ENCODE measurements at regions not wholly inside any gene's neighbourhood (a gene's known extent, or its start where the extent isn't known, plus 50 kb on each side); places are given as distances from the start of the nearest gene placed in this dataset.

- H3K27ac ChIP-seq (ENCODE audit: insufficient read depth in 1 of 2, low read depth in 1 of 2, low read length in 2 of 2, poor library complexity in 1 of 2, severe bottlenecking in 2 of 2) = no peak overlapping the region
- H3K27me3 ChIP-seq (replicated peaks in 2 of 5; ENCODE audit: control insufficient read depth in 4 of 5, insufficient read depth in 5 of 5, low read length in 4 of 5) = no peaks in the 10 kb centered on the region
- ChIA-PET POLR2A (no interaction called here), CTCF (interaction anchor here (0.5 to 0.8 kb wide), 2 partner anchors 861 to 953 kb away, joined by 3 to 5 read pairs; no protein-coding TSS in a partner anchor)
- DNase-seq = no peak
- no peaks in the 10 kb centered on the region for H3K4me1 ChIP-seq (ENCODE audit: control extremely low read depth in 1 of 4, control insufficient read depth in 4 of 4, insufficient read depth in 4 of 4, low read length in 3 of 4)
- WGBS (ENCODE audit: insufficient coverage) = 100% methylated on average over 2 of the region's 2 CpGs
- H3K4me3 ChIP-seq (ENCODE audit: control insufficient read depth in 1 of 7, extremely low read depth in 1 of 7, insufficient read depth in 4 of 7, low read depth in 2 of 7, low read length in 6 of 7) = no peak overlapping the region
- H3K36me3 ChIP-seq (ENCODE audit: control insufficient read depth in 4 of 4, insufficient read depth in 4 of 4, low read length in 3 of 4) = no peaks in the 10 kb centered on the region
- H3K9me3 ChIP-seq (ENCODE audit: control extremely low read depth in 1 of 5, control insufficient read depth in 4 of 5, insufficient read depth in 2 of 5, low read depth in 1 of 5, low read length in 4 of 5) = peaks cover 0 to 3% (median 0%) of the 10 kb centered on the region in 5 experiments
Observed at GRCh38 chr10:113433711-113434110, 119.1 kb upstream of the HABP2 start.

- Histone ChIP-seq H3K4me1 (ENCODE audit: control extremely low read depth in 1 of 4, control insufficient read depth in 4 of 4, insufficient read depth in 4 of 4, low read length in 3 of 4) (no peaks in the 10 kb centered on the region), H3K27me3 (replicated peaks in 2 of 5; ENCODE audit: control insufficient read depth in 4 of 5, insufficient read depth in 5 of 5, low read length in 4 of 5) (no peaks in the 10 kb centered on the region), H3K9me3 (ENCODE audit: control extremely low read depth in 1 of 5, control insufficient read depth in 4 of 5, insufficient read depth in 2 of 5, low read depth in 1 of 5, low read length in 4 of 5) (peaks cover 0 to 3% (median 0%) of the 10 kb centered on the region in 5 experiments), H3K36me3 (ENCODE audit: control insufficient read depth in 4 of 4, insufficient read depth in 4 of 4, low read length in 3 of 4) (no peaks in the 10 kb centered on the region), H3K4me3 (ENCODE audit: control insufficient read depth in 1 of 7, extremely low read depth in 1 of 7, insufficient read depth in 4 of 7, low read depth in 2 of 7, low read length in 6 of 7) (no peak overlapping the region), H3K27ac (ENCODE audit: insufficient read depth in 1 of 2, low read depth in 1 of 2, low read length in 2 of 2, poor library complexity in 1 of 2, severe bottlenecking in 2 of 2) (no peak overlapping the region)
- ChIA-PET CTCF (no interaction called here), POLR2A (no interaction called here)
- 80% methylated on average over 1 of the region's 3 CpGs for WGBS (ENCODE audit: insufficient coverage)
- no peak for DNase-seq
Observed at GRCh38 chr10:113434315-113434714, 118.5 kb upstream of the HABP2 start.

GRCh38 chr10:113434950-113435349, 117.9 kb upstream of the HABP2 start:
- Histone ChIP-seq H3K4me3 (ENCODE audit: control insufficient read depth in 1 of 7, extremely low read depth in 1 of 7, insufficient read depth in 4 of 7, low read depth in 2 of 7, low read length in 6 of 7) (no peak overlapping the region), H3K27me3 (replicated peaks in 2 of 5; ENCODE audit: control insufficient read depth in 4 of 5, insufficient read depth in 5 of 5, low read length in 4 of 5) (no peaks in the 10 kb centered on the region), H3K36me3 (ENCODE audit: control insufficient read depth in 4 of 4, insufficient read depth in 4 of 4, low read length in 3 of 4) (no peaks in the 10 kb centered on the region), H3K27ac (ENCODE audit: insufficient read depth in 1 of 2, low read depth in 1 of 2, low read length in 2 of 2, poor library complexity in 1 of 2, severe bottlenecking in 2 of 2) (no peak overlapping the region), H3K9me3 (ENCODE audit: control extremely low read depth in 1 of 5, control insufficient read depth in 4 of 5, insufficient read depth in 2 of 5, low read depth in 1 of 5, low read length in 4 of 5) (peaks cover 0 to 3% (median 0%) of the 10 kb centered on the region in 5 experiments), H3K4me1 (ENCODE audit: control extremely low read depth in 1 of 4, control insufficient read depth in 4 of 4, insufficient read depth in 4 of 4, low read length in 3 of 4) (no peaks in the 10 kb centered on the region)
- no peak for DNase-seq
- 100% methylated on average over 1 of the region's 2 CpGs for WGBS (ENCODE audit: insufficient coverage)
- ChIA-PET POLR2A (no interaction called here), CTCF (interaction anchor here (1.0 kb wide), 1 partner anchor 332 kb away, joined by 3 read pairs; no protein-coding TSS in a partner anchor)

GRCh38 chr10:113435881-113436280, 117.0 kb upstream of the HABP2 start:
- Histone ChIP-seq H3K36me3 (ENCODE audit: control insufficient read depth in 4 of 4, insufficient read depth in 4 of 4, low read length in 3 of 4) (no peaks in the 10 kb centered on the region), H3K9me3 (ENCODE audit: control extremely low read depth in 1 of 5, control insufficient read depth in 4 of 5, insufficient read depth in 2 of 5, low read depth in 1 of 5, low read length in 4 of 5) (peaks cover 0 to 3% (median 0%) of the 10 kb centered on the region in 5 experiments), H3K27ac (ENCODE audit: insufficient read depth in 1 of 2, low read depth in 1 of 2, low read length in 2 of 2, poor library complexity in 1 of 2, severe bottlenecking in 2 of 2) (no peak overlapping the region), H3K27me3 (replicated peaks in 2 of 5; ENCODE audit: control insufficient read depth in 4 of 5, insufficient read depth in 5 of 5, low read length in 4 of 5) (peaks cover 0 to 2% (median 0%) of the 10 kb centered on the region in 5 experiments), H3K4me1 (ENCODE audit: control extremely low read depth in 1 of 4, control insufficient read depth in 4 of 4, insufficient read depth in 4 of 4, low read length in 3 of 4) (no peaks in the 10 kb centered on the region), H3K4me3 (ENCODE audit: control insufficient read depth in 1 of 7, extremely low read depth in 1 of 7, insufficient read depth in 4 of 7, low read depth in 2 of 7, low read length in 6 of 7) (no peak overlapping the region)
- ChIA-PET CTCF (interaction anchor here (1.0 kb wide), 1 partner anchor 333 kb away, joined by 3 read pairs; no protein-coding TSS in a partner anchor), POLR2A (no interaction called here)
- DNase-seq = no peak
- 95% methylated on average over 2 of the region's 2 CpGs for WGBS (ENCODE audit: insufficient coverage)

GRCh38 chr10:113436851-113437250, 116.0 kb upstream of the HABP2 start:
- H3K36me3 ChIP-seq (ENCODE audit: control insufficient read depth in 4 of 4, insufficient read depth in 4 of 4, low read length in 3 of 4) = no peaks in the 10 kb centered on the region
- H3K4me3 ChIP-seq (ENCODE audit: control insufficient read depth in 1 of 7, extremely low read depth in 1 of 7, insufficient read depth in 4 of 7, low read depth in 2 of 7, low read length in 6 of 7) = no peak overlapping the region
- no peak for DNase-seq
- POLR2A ChIA-PET = no interaction called here
- no peaks in the 10 kb centered on the region for H3K4me1 ChIP-seq (ENCODE audit: control extremely low read depth in 1 of 4, control insufficient read depth in 4 of 4, insufficient read depth in 4 of 4, low read length in 3 of 4)
- WGBS (ENCODE audit: insufficient coverage) = 95% methylated on average over 4 of the region's 4 CpGs
- peaks cover 0 to 3% (median 0%) of the 10 kb centered on the region in 5 experiments for H3K9me3 ChIP-seq (ENCODE audit: control extremely low read depth in 1 of 5, control insufficient read depth in 4 of 5, insufficient read depth in 2 of 5, low read depth in 1 of 5, low read length in 4 of 5)
- H3K27ac ChIP-seq (ENCODE audit: insufficient read depth in 1 of 2, low read depth in 1 of 2, low read length in 2 of 2, poor library complexity in 1 of 2, severe bottlenecking in 2 of 2) = no peak overlapping the region
- CTCF ChIA-PET = interaction anchor here (1.4 kb wide), 2 partner anchors 15 to 17 kb away, joined by 3 to 4 read pairs; no protein-coding TSS in a partner anchor
- peaks cover 0 to 2% (median 0%) of the 10 kb centered on the region in 5 experiments for H3K27me3 ChIP-seq (replicated peaks in 2 of 5; ENCODE audit: control insufficient read depth in 4 of 5, insufficient read depth in 5 of 5, low read length in 4 of 5)

GRCh38 chr10:113438652-113439051, 114.2 kb upstream of the HABP2 start:
- Histone ChIP-seq H3K9me3 (ENCODE audit: control extremely low read depth in 1 of 5, control insufficient read depth in 4 of 5, insufficient read depth in 2 of 5, low read depth in 1 of 5, low read length in 4 of 5) (no peaks in the 10 kb centered on the region), H3K36me3 (ENCODE audit: control insufficient read depth in 4 of 4, insufficient read depth in 4 of 4, low read length in 3 of 4) (no peaks in the 10 kb centered on the region), H3K27me3 (replicated peaks in 2 of 5; ENCODE audit: control insufficient read depth in 4 of 5, insufficient read depth in 5 of 5, low read length in 4 of 5) (peaks cover 0 to 2% (median 0%) of the 10 kb centered on the region in 5 experiments), H3K4me3 (ENCODE audit: control insufficient read depth in 1 of 7, extremely low read depth in 1 of 7, insufficient read depth in 4 of 7, low read depth in 2 of 7, low read length in 6 of 7) (no peak overlapping the region), H3K27ac (ENCODE audit: insufficient read depth in 1 of 2, low read depth in 1 of 2, low read length in 2 of 2, poor library complexity in 1 of 2, severe bottlenecking in 2 of 2) (no peak overlapping the region), H3K4me1 (ENCODE audit: control extremely low read depth in 1 of 4, control insufficient read depth in 4 of 4, insufficient read depth in 4 of 4, low read length in 3 of 4) (no peaks in the 10 kb centered on the region)
- DNase-seq = no peak
- POLR2A ChIA-PET = no interaction called here
- CTCF ChIA-PET = interaction anchor here (0.6 to 0.8 kb wide), 2 partner anchors 14 to 16 kb away, joined by 3 read pairs; no protein-coding TSS in a partner anchor
- 100% methylated on average over 2 of the region's 2 CpGs for WGBS (ENCODE audit: insufficient coverage)

- H3K4me1 ChIP-seq (ENCODE audit: control extremely low read depth in 1 of 4, control insufficient read depth in 4 of 4, insufficient read depth in 4 of 4, low read length in 3 of 4) = no peaks in the 10 kb centered on the region
- 89% methylated on average over 4 of the region's 6 CpGs for WGBS (ENCODE audit: insufficient coverage)
- no peak overlapping the region for H3K27ac ChIP-seq (ENCODE audit: insufficient read depth in 1 of 2, low read depth in 1 of 2, low read length in 2 of 2, poor library complexity in 1 of 2, severe bottlenecking in 2 of 2)
- POLR2A ChIA-PET = interaction anchor here (0.6 kb wide), 1 partner anchor 236 kb away, joined by 5 read pairs; no protein-coding TSS in a partner anchor
- DNase-seq = no peak
- no peaks in the 10 kb centered on the region for H3K36me3 ChIP-seq (ENCODE audit: control insufficient read depth in 4 of 4, insufficient read depth in 4 of 4, low read length in 3 of 4)
- peaks cover 0 to 2% (median 0%) of the 10 kb centered on the region in 5 experiments for H3K27me3 ChIP-seq (replicated peaks in 2 of 5; ENCODE audit: control insufficient read depth in 4 of 5, insufficient read depth in 5 of 5, low read length in 4 of 5)
- H3K4me3 ChIP-seq (ENCODE audit: control insufficient read depth in 1 of 7, extremely low read depth in 1 of 7, insufficient read depth in 4 of 7, low read depth in 2 of 7, low read length in 6 of 7) = no peak overlapping the region
- CTCF ChIA-PET = interaction anchor here (1.3 kb wide), 1 partner anchor 13 kb away, joined by 6 read pairs; no protein-coding TSS in a partner anchor
- no peaks in the 10 kb centered on the region for H3K9me3 ChIP-seq (ENCODE audit: control extremely low read depth in 1 of 5, control insufficient read depth in 4 of 5, insufficient read depth in 2 of 5, low read depth in 1 of 5, low read length in 4 of 5)
Observed at GRCh38 chr10:113441220-113441619, 111.6 kb upstream of the HABP2 start.
